GM23338 (cell line): ENCODE measurements at regions not wholly inside any gene's neighbourhood (a gene's known extent, or its start where the extent isn't known, plus 50 kb on each side); places are given as distances from the start of the nearest gene placed in this dataset.

ENCODE experiments used
- CTCF ChIP-seq, 2 experiments: fragments of 200-600 bp in 1 of 2; sonication (generic) in 1 of 2; conservative IDR thresholded peaks; 2 replicates each; pipeline versions ENCODE4 v1.5.1 to v1.6.1; 2016 to 2017; ENCODE audit warnings: antibody characterized with exemption in 2 of 2, low read depth in 2 of 2, mild to moderate bottlenecking in 2 of 2, moderate library complexity in 1 of 2
- EZH2phosphoT487 ChIP-seq: fragments of 200-600 bp; sonication (generic); IDR thresholded peaks from one replicate; pipeline ENCODE4 v1.8.1; 2018; ENCODE audit warnings: antibody characterized with exemption; ENCODE audit not compliant: unreplicated experiment
- ZNF114 ChIP-seq: fragments of 250-450 bp; sonication (Bioruptor Pico); IDR thresholded peaks from 2 replicates; pipeline ENCODE4 v1.5.0; 2020; ENCODE audit warnings: mild to moderate bottlenecking, moderate library complexity
- ZNF462 ChIP-seq: fragments of 250-450 bp; sonication (Bioruptor Pico); IDR thresholded peaks from 2 replicates; pipeline ENCODE4 v1.5.0; 2020; ENCODE audit warnings: mild to moderate bottlenecking, moderate library complexity

GRCh38 chr6:169145496-169145895 lies 108.2 kb downstream of the THBS2 start:
- no peak for TF ChIP-seq CTCF (conservative IDR thresholded peaks at IDR 0.05; ENCODE audit: low read depth in 2 of 2)
- TF ChIP-seq EZH2phosphoT487: no peak
- TF ChIP-seq ZNF114 (CRISPR knock-in tag): no peak
- no peak for TF ChIP-seq ZNF462 (CRISPR knock-in tag)
